IMR-90 (cell line): ENCODE measurements at regions not wholly inside any gene's neighbourhood (a gene's known extent, or its start where the extent isn't known, plus 50 kb on each side); places are given as distances from the start of the nearest gene placed in this dataset.
A peak's percentile ranks its signal among the peaks of the same experiment; 100 is the strongest.

Experiments
- ATAC-seq: fragments of 200-7000 bp; cut with Tn5 transposase; 2 replicates; pipeline ENCODE4 v1.9.1; 2020; ENCODE audit warnings: low read depth, mild to moderate bottlenecking, moderate library complexity
- BruUV-seq: library from RNA; stranded (reverse); fragments of 400-500 nt; replicated peaks from 2 replicates; lab custom pipeline; 2021; lab: Mats Ljungman, UMichigan
- CTCF ChIA-PET: fragments of 300-600 bp; formaldehyde crosslinking; extraction: SDS; loops from one replicate; lab custom pipeline; 2021; ENCODE audit warnings: antibody characterized with exemption; lab: Yijun Ruan, JAX
- POLR2A ChIA-PET: fragments of 300-600 bp; sonication (Branson Sonifier 250); formaldehyde crosslinking; loops from one replicate; lab custom pipeline; 2022; ENCODE audit warnings: antibody characterized with exemption; ENCODE audit not compliant: unreplicated experiment; lab: Charles Lee
- DNase-seq: peaks from one replicate; pipeline ENCODE4 v3.0.0; 2013
- H2AFZ ChIP-seq: replicated peaks from 2 replicates; pipeline ENCODE3; 2013; ENCODE audit warnings: low read length, mild to moderate bottlenecking; ENCODE audit not compliant: poor library complexity
- H2AK5ac ChIP-seq: 2 replicates; pipeline ENCODE4 v1.6.1; 2013; ENCODE audit warnings: low read depth, low read length, inconsistent platforms
- H2AK9ac ChIP-seq: replicated peaks from 2 replicates; pipeline ENCODE3; 2013; ENCODE audit warnings: mild to moderate bottlenecking, low read depth, low read length, moderate library complexity; ENCODE audit not compliant: poor library complexity
- H2BK120ac ChIP-seq: 2 replicates; pipeline ENCODE4 v1.6.1; 2013; ENCODE audit warnings: low read depth, low read length, inconsistent platforms
- H2BK15ac ChIP-seq: 3 replicates; pipeline ENCODE4 v1.6.1; 2013; ENCODE audit warnings: low read depth, low read length, inconsistent platforms
- H2BK20ac ChIP-seq: 2 replicates; pipeline ENCODE4 v1.6.1; 2013; ENCODE audit warnings: low read depth, mild to moderate bottlenecking, inconsistent platforms, low read length, moderate library complexity
- H2BK5ac ChIP-seq: 2 replicates; pipeline ENCODE4 v1.6.1; 2013; ENCODE audit warnings: mild to moderate bottlenecking, low read depth, low read length, inconsistent platforms; ENCODE audit not compliant: poor library complexity, severe bottlenecking
- H3K14ac ChIP-seq: replicated peaks from 2 replicates; pipeline ENCODE4 v1.6.1; 2013; ENCODE audit warnings: low read depth, low read length, inconsistent platforms
- H3K18ac ChIP-seq: 2 replicates; pipeline ENCODE4 v1.6.1; 2013; ENCODE audit warnings: low read depth, low read length, control low read depth
- H3K23ac ChIP-seq: 2 replicates; pipeline ENCODE4 v1.6.1; 2013; ENCODE audit warnings: low read depth, low read length, inconsistent platforms
- H3K27ac ChIP-seq: 2 replicates; pipeline ENCODE4 v1.5.1; 2013; ENCODE audit warnings: mild to moderate bottlenecking, control low read depth, low read length; ENCODE audit not compliant: insufficient read depth
- H3K27me3 ChIP-seq: 2 replicates; pipeline ENCODE4 v1.6.1; 2013; ENCODE audit warnings: low read length; ENCODE audit not compliant: control insufficient read depth, insufficient read depth
- H3K36me3 ChIP-seq: 2 replicates; pipeline ENCODE4 v1.6.1; 2013; ENCODE audit warnings: low read length, mixed read lengths; ENCODE audit not compliant: control insufficient read depth, insufficient read depth
- H3K4ac ChIP-seq: 2 replicates; pipeline ENCODE4 v1.6.1; 2013; ENCODE audit warnings: low read depth, low read length, inconsistent platforms
- H3K4me1 ChIP-seq: 2 replicates; pipeline ENCODE4 v1.6.1; 2013; ENCODE audit warnings: low read length, mixed read lengths; ENCODE audit not compliant: control insufficient read depth, insufficient read depth
- H3K4me2 ChIP-seq: 2 replicates; pipeline ENCODE4 v1.6.1; 2013; ENCODE audit warnings: low read depth, mild to moderate bottlenecking, control low read depth, low read length, moderate library complexity
- H3K4me3 ChIP-seq: 2 replicates; pipeline ENCODE4 v1.5.1; 2013; ENCODE audit warnings: low read depth, mild to moderate bottlenecking, control low read depth, low read length, moderate library complexity; ENCODE audit not compliant: insufficient read depth
- H3K56ac ChIP-seq: 2 replicates; pipeline ENCODE4 v1.6.1; 2013; ENCODE audit warnings: low read length, inconsistent platforms; ENCODE audit not compliant: insufficient read depth; ENCODE audit errors: extremely low read depth
- H3K79me1 ChIP-seq, 2 experiments: 2 replicates each; pipeline ENCODE4 v1.6.1; 2013; ENCODE audit warnings: low read length in 2 of 2, inconsistent platforms in 1 of 2, low read depth in 1 of 2
- H3K9ac ChIP-seq: 2 replicates; pipeline ENCODE4 v1.6.1; 2013; ENCODE audit warnings: low read depth, low read length, control low read depth
- H3K9me1 ChIP-seq: 2 replicates; pipeline ENCODE4 v1.6.1; 2013; ENCODE audit warnings: low read length, inconsistent platforms; ENCODE audit not compliant: insufficient read depth
- H3K9me3 ChIP-seq: 2 replicates; pipeline ENCODE4 v1.6.1; 2013; ENCODE audit warnings: low read length; ENCODE audit not compliant: control insufficient read depth, insufficient read depth
- H4K20me1 ChIP-seq: 2 replicates; pipeline ENCODE4 v1.6.1; 2013; ENCODE audit warnings: low read length, inconsistent platforms; ENCODE audit not compliant: insufficient read depth
- H4K5ac ChIP-seq: 2 replicates; pipeline ENCODE4 v1.6.1; 2013; ENCODE audit warnings: mild to moderate bottlenecking, low read depth, low read length, control low read depth
- H4K8ac ChIP-seq, 2 experiments: 2 replicates each; pipeline ENCODE4 v1.6.1; 2013; ENCODE audit warnings: low read depth in 2 of 2, low read length in 2 of 2, control low read depth in 1 of 2, inconsistent platforms in 1 of 2
- H4K91ac ChIP-seq: 2 replicates; pipeline ENCODE4 v1.6.1; 2013; ENCODE audit warnings: low read depth, low read length, inconsistent platforms; ENCODE audit not compliant: insufficient read depth
- BHLHE40 ChIP-seq: fragments of 150-350 bp; IDR thresholded peaks from 2 replicates; pipeline ENCODE4 v1.6.1; 2016; ENCODE audit warnings: mild to moderate bottlenecking, low read depth, low read length
- NFE2L2 ChIP-seq: fragments of 150-350 bp; IDR thresholded peaks from 2 replicates; pipeline ENCODE4 v1.6.1; 2016; ENCODE audit warnings: low read depth, mild to moderate bottlenecking, low read length
- USF2 ChIP-seq: fragments of 150-350 bp; IDR thresholded peaks from 2 replicates; pipeline ENCODE4 v1.6.1; 2017; ENCODE audit warnings: mild to moderate bottlenecking, antibody characterized with exemption, low read length, low read depth
- WGBS, 2 experiments: methylation state at CpG; one replicate each; pipeline versions ENCODE4 v1.1.5 to v1.1.7; 2013; ENCODE audit warnings: missing lambda C conversion rate in 2 of 2; ENCODE audit not compliant: insufficient read length in 1 of 2; ENCODE audit errors: extremely low coverage in 2 of 2; 5-methylcytosine and 5-hydroxymethylcytosine counted together
- dilution Hi-C: fragments of 300-500 bp; cut with HindIII; formaldehyde crosslinking; loops from one replicate; pipeline ENCODE4 v1.14.3; 2018; ENCODE audit warnings: low sequenced_read_pairs; ENCODE audit not compliant: unreplicated experiment
- in situ Hi-C: fragments of 300-500 bp; cut with MboI; formaldehyde crosslinking; loops from 3 replicates; pipeline ENCODE4 v1.14.3; 2019; ENCODE audit warnings: low sequenced_read_pairs, inconsistent platforms, mixed read lengths
- intact Hi-C: fragments of 100-400 bp; cut with micrococcal nuclease; formaldehyde crosslinking; loops from 2 replicates; pipeline ENCODE4 v1.10.0; 2022

- H4K8ac ChIP-seq: no peak overlapping the region
- dilution Hi-C loops: no loop called here
- no peak overlapping the region for H2AK5ac ChIP-seq
- TF ChIP-seq NFE2L2 (no peak), BHLHE40 (no peak), USF2 (no peak)
- H4K5ac ChIP-seq: no peak overlapping the region
- CTCF ChIA-PET: interaction anchor here (0.6 kb wide), 1 partner anchor 1128 kb away, joined by 3 read pairs; no protein-coding TSS in a partner anchor
- H3K4me1 ChIP-seq: no peaks in the 10 kb centered on the region; the same call in 1 of the 2 replicates
- no peak for ATAC-seq
- no CpG with 5 or more reads among the region's 1 CpG for WGBS, 2 experiments
- no peaks in the 10 kb centered on the region for H3K9me1 ChIP-seq
- no peaks in the 10 kb centered on the region for H3K27me3 ChIP-seq
- no peak overlapping the region for H3K4ac ChIP-seq
- H3K18ac ChIP-seq: no peak overlapping the region
- no peak overlapping the region for H2BK120ac ChIP-seq
- H3K27ac ChIP-seq: no peak overlapping the region
- POLR2A ChIA-PET: no interaction called here
- H3K79me1 ChIP-seq: no peaks in the 10 kb centered on the region
- H3K23ac ChIP-seq: no peak overlapping the region
- no peaks in the 10 kb centered on the region for H4K20me1 ChIP-seq
- H2BK20ac ChIP-seq: peak overlapping the region; percentile 18; the same call in 1 of the 2 replicates
- no peak overlapping the region for H3K4me3 ChIP-seq
- H3K9me3 ChIP-seq: no peaks in the 10 kb centered on the region
- no peak for DNase-seq
- H3K4me2 ChIP-seq: no peak overlapping the region
- no TSS peak for BruUV-seq
- H2BK15ac ChIP-seq: no peak overlapping the region
- no peak overlapping the region for H2AFZ ChIP-seq
- H3K9ac ChIP-seq: no peak overlapping the region
- H3K36me3 ChIP-seq: no peaks in the 10 kb centered on the region
- no peak overlapping the region for H3K14ac ChIP-seq
- in situ Hi-C loops: no loop called here
- H3K56ac ChIP-seq: no peak overlapping the region
- peak overlapping the region; percentile 39 for H2BK5ac ChIP-seq
- intact Hi-C loops: no loop called here
- H4K91ac ChIP-seq: no peak overlapping the region
- H2AK9ac ChIP-seq: no peak overlapping the region
These were observed 1382.6 kb upstream of the ADGRL2 start for GRCh38 chr1:80418134-80418533.
